NT2/D1 (cell line): ENCODE measurements at regions not wholly inside any gene's neighbourhood (a gene's known extent, or its start where the extent isn't known, plus 50 kb on each side); places are given as distances from the start of the nearest gene placed in this dataset.

ENCODE experiments used
- YY1 ChIP-seq: IDR thresholded peaks from 2 replicates; pipeline ENCODE4 v1.6.1; 2011; ENCODE audit not compliant: insufficient read length, insufficient read depth
- ZNF274 ChIP-seq: IDR thresholded peaks from 2 replicates; pipeline ENCODE4 v1.6.1; 2011; ENCODE audit warnings: mild to moderate bottlenecking, low read depth, low read length

GRCh38 chr10:88037623-88038022, 174.2 kb downstream of the PTEN start:
- no peak for TF ChIP-seq ZNF274
- TF ChIP-seq YY1: no peak
